Hepatocyte (in vitro differentiated cells): ENCODE measurements at regions not wholly inside any gene's neighbourhood (a gene's known extent, or its start where the extent isn't known, plus 50 kb on each side); places are given as distances from the start of the nearest gene placed in this dataset.

Experiments
- DNase-seq: peaks from one replicate; pipeline ENCODE4 v3.0.0-alpha.2; 2016; ENCODE audit warnings: low spot score
- H2AFZ ChIP-seq: fragments of 200-600 bp; sonication (generic); 2 replicates; pipeline ENCODE4 v1.6.0; 2016; ENCODE audit warnings: antibody characterized with exemption, mild to moderate bottlenecking
- H3K27ac ChIP-seq: fragments of 200-600 bp; sonication (generic); 2 replicates; pipeline ENCODE4 v1.5.1; 2016; ENCODE audit warnings: mild to moderate bottlenecking
- H3K27me3 ChIP-seq: fragments of 200-600 bp; sonication (generic); 2 replicates; pipeline ENCODE4 v1.6.1; 2016
- H3K36me3 ChIP-seq: fragments of 200-600 bp; sonication (generic); replicated peaks from 2 replicates; pipeline ENCODE4 v1.5.1; 2016; ENCODE audit warnings: low read depth; ENCODE audit not compliant: insufficient read depth
- H3K4me1 ChIP-seq: fragments of 200-600 bp; sonication (generic); 2 replicates; pipeline ENCODE4 v1.5.1; 2016; ENCODE audit warnings: mild to moderate bottlenecking, moderate library complexity; ENCODE audit not compliant: insufficient read depth
- H3K4me2 ChIP-seq: fragments of 200-600 bp; sonication (generic); 2 replicates; pipeline ENCODE4 v1.6.0; 2016
- H3K4me3 ChIP-seq: fragments of 200-600 bp; sonication (generic); 2 replicates; pipeline ENCODE4 v1.5.1; 2016; ENCODE audit warnings: mild to moderate bottlenecking
- H3K79me2 ChIP-seq: fragments of 200-600 bp; sonication (generic); 2 replicates; pipeline ENCODE4 v1.6.0; 2017; ENCODE audit warnings: mild to moderate bottlenecking
- H3K9me2 ChIP-seq: fragments of 200-600 bp; sonication (generic); replicated peaks from 2 replicates; pipeline ENCODE4 v1.6.0; 2017; ENCODE audit warnings: mild to moderate bottlenecking; ENCODE audit not compliant: insufficient read depth
- H3K9me3 ChIP-seq: fragments of 200-600 bp; sonication (generic); 2 replicates; pipeline ENCODE4 v1.5.1; 2016; ENCODE audit warnings: low read depth, mild to moderate bottlenecking
- H4K20me1 ChIP-seq: fragments of 200-600 bp; sonication (generic); 2 replicates; pipeline ENCODE4 v1.6.0; 2016; ENCODE audit warnings: mild to moderate bottlenecking; ENCODE audit not compliant: insufficient read depth, poor library complexity, severe bottlenecking
- EZH2 ChIP-seq: fragments of 200-600 bp; sonication (generic); IDR thresholded peaks from 2 replicates; pipeline ENCODE4 v1.6.1; 2016; ENCODE audit warnings: antibody characterized with exemption, mild to moderate bottlenecking, borderline replicate concordance
- EZH2phosphoT487 ChIP-seq: fragments of 200-600 bp; sonication (generic); IDR thresholded peaks from one replicate; pipeline ENCODE4 v1.6.1; 2018; ENCODE audit warnings: antibody characterized with exemption, mild to moderate bottlenecking, low read depth, moderate library complexity; ENCODE audit not compliant: unreplicated experiment, severe bottlenecking
- WGBS: methylation state at CpG from one replicate; pipeline ENCODE4 v1.1.6; 2016; ENCODE audit warnings: low lambda C conversion rate; ENCODE audit errors: missing lambda C conversion rate; 5-methylcytosine and 5-hydroxymethylcytosine counted together
- TF ChIP-seq, protein P1 (sequence below): fragments of 200-600 bp; sonication (generic); IDR thresholded peaks from 2 replicates; pipeline ENCODE4 v1.5.1; 2016; ENCODE audit warnings: antibody characterized with exemption, mild to moderate bottlenecking; ENCODE audit not compliant: poor library complexity

DNA sequence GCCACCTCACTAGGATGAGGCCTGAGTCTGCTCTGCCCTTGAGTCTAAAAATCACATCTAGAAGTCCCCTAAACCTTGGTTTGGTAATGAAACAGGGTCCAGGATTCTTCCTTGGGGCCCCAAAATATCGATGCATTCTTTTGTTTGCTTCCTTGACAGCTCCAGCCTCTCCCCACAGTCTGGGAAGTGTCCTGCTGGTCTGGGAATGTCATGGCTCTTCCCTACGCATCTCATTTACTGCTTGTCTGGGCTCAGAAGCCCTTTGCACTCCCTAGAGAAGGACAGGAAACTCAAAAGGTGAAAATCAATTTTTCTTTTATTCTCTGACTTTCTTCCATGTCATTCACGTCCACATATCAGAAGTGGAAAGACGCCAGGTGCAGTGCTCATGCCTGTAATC is 115.8 kb downstream of the DRD1 start:
- Histone ChIP-seq H3K27ac (no peak overlapping the region), H3K4me3 (no peak overlapping the region), H3K4me1 (no peaks in the 10 kb centered on the region), H2AFZ (no peak overlapping the region), H3K9me2 (no peaks in the 10 kb centered on the region), H3K27me3 (no peaks in the 10 kb centered on the region), H3K36me3 (no peaks in the 10 kb centered on the region), H3K4me2 (no peak overlapping the region), H3K9me3 (no peaks in the 10 kb centered on the region), H4K20me1 (no peaks in the 10 kb centered on the region), H3K79me2 (no peaks in the 10 kb centered on the region)
- WGBS: 78% methylated on average over 4 of the region's 4 CpGs
- TF ChIP-seq EZH2 (no peak), EZH2phosphoT487 (no peak)
- no peak for DNase-seq

DNA sequence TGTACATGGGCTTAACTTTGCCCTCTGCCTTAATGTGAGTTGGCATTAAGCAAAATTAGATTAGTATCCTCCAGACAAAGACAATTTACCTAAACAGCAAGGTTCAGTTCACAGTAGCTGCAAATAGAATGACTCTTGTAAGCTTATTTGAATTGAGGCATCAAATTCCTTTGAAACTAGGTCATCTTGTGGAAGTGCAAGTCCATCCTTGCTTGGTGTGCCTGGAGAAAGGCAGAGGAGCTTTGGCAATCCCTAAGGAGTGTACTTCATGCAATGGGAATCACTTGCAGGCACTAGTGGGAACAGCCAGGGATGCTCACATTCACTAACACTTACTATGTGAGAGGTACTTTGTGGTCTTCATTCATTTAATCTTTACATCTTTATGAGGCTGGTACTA is 118.3 kb downstream of the DRD1 start:
- DNase-seq: no peak
- Histone ChIP-seq H3K27me3 (no peaks in the 10 kb centered on the region), H3K9me3 (no peaks in the 10 kb centered on the region), H4K20me1 (no peaks in the 10 kb centered on the region), H3K4me3 (no peak overlapping the region), H2AFZ (no peak overlapping the region), H3K27ac (no peak overlapping the region), H3K4me1 (no peaks in the 10 kb centered on the region), H3K9me2 (no peaks in the 10 kb centered on the region), H3K36me3 (no peaks in the 10 kb centered on the region), H3K4me2 (no peak overlapping the region), H3K79me2 (no peaks in the 10 kb centered on the region)
- TF ChIP-seq EZH2 (no peak), EZH2phosphoT487 (no peak)
- TF ChIP-seq, protein P1, sequence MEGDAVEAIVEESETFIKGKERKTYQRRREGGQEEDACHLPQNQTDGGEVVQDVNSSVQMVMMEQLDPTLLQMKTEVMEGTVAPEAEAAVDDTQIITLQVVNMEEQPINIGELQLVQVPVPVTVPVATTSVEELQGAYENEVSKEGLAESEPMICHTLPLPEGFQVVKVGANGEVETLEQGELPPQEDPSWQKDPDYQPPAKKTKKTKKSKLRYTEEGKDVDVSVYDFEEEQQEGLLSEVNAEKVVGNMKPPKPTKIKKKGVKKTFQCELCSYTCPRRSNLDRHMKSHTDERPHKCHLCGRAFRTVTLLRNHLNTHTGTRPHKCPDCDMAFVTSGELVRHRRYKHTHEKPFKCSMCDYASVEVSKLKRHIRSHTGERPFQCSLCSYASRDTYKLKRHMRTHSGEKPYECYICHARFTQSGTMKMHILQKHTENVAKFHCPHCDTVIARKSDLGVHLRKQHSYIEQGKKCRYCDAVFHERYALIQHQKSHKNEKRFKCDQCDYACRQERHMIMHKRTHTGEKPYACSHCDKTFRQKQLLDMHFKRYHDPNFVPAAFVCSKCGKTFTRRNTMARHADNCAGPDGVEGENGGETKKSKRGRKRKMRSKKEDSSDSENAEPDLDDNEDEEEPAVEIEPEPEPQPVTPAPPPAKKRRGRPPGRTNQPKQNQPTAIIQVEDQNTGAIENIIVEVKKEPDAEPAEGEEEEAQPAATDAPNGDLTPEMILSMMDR: no peak

DNA sequence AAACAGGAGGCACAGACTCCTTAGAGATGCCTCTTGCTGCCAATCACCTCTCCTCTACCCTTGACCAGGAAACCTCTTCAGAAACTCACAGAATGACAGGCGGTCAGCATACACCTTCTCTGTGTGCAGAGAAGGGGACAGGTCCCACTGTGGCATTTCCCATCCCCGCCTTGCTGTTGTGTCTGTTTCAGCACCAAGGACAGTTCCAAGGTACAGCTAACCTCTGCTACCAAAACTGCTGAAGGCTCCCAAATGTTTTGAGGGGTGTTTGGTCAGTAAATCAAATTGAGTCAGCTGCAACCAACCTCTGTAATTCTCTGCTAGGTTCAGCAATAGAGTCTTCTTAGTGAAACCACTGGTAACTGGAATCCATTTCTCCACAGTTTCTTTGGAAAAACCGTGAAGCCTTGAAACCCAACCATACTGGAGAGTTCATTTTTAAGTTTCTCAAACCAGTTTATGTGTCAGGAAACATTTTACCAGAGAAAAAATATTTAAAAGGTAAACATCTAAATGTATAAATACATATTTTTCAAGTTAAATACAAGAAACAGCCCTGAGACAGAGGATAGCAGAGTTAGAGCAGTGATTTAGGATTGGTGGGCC is 122.0 kb downstream of the DRD1 start:
- no peaks in the 10 kb centered on the region for H3K36me3 ChIP-seq
- 36% methylated on average over 3 of the region's 3 CpGs for WGBS
- no peak overlapping the region for H3K27ac ChIP-seq
- no peaks in the 10 kb centered on the region for H3K9me3 ChIP-seq
- no peaks in the 10 kb centered on the region for H3K4me1 ChIP-seq
- DNase-seq: peak; percentile 85
- H3K9me2 ChIP-seq: no peaks in the 10 kb centered on the region
- no peak overlapping the region for H2AFZ ChIP-seq
- TF ChIP-seq EZH2phosphoT487: no peak
- TF ChIP-seq, protein P1: no peak
- no peak for TF ChIP-seq EZH2
- no peaks in the 10 kb centered on the region for H4K20me1 ChIP-seq
- H3K4me3 ChIP-seq: no peak overlapping the region
- no peak overlapping the region for H3K4me2 ChIP-seq
- H3K79me2 ChIP-seq: no peaks in the 10 kb centered on the region
- H3K27me3 ChIP-seq: no peaks in the 10 kb centered on the region

DNA sequence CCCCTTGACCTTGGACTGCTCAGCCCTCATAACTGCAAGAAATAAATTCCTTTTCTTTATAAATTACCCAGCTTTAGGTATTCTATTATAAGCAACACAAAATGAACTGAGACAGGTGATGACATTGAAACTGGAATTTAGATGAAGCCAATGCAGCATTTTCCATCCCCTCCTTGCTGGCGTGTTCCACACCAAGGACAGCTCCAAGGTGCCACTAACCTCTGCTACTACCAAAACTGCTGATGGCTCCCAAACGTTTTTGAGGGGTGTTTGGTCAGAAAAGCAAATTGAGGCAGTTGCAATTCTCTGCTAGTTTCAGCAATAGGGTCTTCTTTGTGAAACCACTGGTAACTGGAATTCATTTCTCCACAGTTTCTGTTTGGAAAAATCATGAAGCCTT is 124.8 kb downstream of the DRD1 start:
- no peak overlapping the region for H3K4me3 ChIP-seq
- no peaks in the 10 kb centered on the region for H3K9me2 ChIP-seq
- H3K27me3 ChIP-seq: peaks cover 3% of the 10 kb centered on the region
- H3K9me3 ChIP-seq: no peaks in the 10 kb centered on the region
- H3K36me3 ChIP-seq: no peaks in the 10 kb centered on the region
- no peak overlapping the region for H3K27ac ChIP-seq
- H2AFZ ChIP-seq: no peak overlapping the region
- H3K4me2 ChIP-seq: no peak overlapping the region
- no peak for DNase-seq
- H4K20me1 ChIP-seq: no peaks in the 10 kb centered on the region
- H3K79me2 ChIP-seq: no peaks in the 10 kb centered on the region
- H3K4me1 ChIP-seq: no peaks in the 10 kb centered on the region
- TF ChIP-seq EZH2: no peak
- no peak for TF ChIP-seq EZH2phosphoT487
- TF ChIP-seq, protein P1: no peak
- 40% methylated on average over 2 of the region's 2 CpGs for WGBS
